Esophagus squamous epithelium (tissue), 4 donors: ENCODE measurements at regions not wholly inside any gene's neighbourhood (a gene's known extent, or its start where the extent isn't known, plus 50 kb on each side); places are given as distances from the start of the nearest gene placed in this dataset.

Experiments
- POLR2A ChIP-seq, 4 donors: fragments of 450-650 bp; IDR thresholded peaks; one replicate each; pipeline ENCODE4 v1.6.1; 2017; ENCODE audit warnings: antibody characterized with exemption in 4 of 4, mild to moderate bottlenecking in 4 of 4, moderate library complexity in 3 of 4
- TF ChIP-seq, protein P1 (sequence below), 6 experiments: fragments of 450-650 bp in 4 of 6; fragments of 200-600 bp in 2 of 6; sonication (generic) in 2 of 6; IDR thresholded peaks; one replicate each; pipeline ENCODE4 v1.5.1; 2016 to 2019; ENCODE audit warnings: antibody characterized with exemption in 6 of 6, mild to moderate bottlenecking in 4 of 6, moderate library complexity in 4 of 6

DNA sequence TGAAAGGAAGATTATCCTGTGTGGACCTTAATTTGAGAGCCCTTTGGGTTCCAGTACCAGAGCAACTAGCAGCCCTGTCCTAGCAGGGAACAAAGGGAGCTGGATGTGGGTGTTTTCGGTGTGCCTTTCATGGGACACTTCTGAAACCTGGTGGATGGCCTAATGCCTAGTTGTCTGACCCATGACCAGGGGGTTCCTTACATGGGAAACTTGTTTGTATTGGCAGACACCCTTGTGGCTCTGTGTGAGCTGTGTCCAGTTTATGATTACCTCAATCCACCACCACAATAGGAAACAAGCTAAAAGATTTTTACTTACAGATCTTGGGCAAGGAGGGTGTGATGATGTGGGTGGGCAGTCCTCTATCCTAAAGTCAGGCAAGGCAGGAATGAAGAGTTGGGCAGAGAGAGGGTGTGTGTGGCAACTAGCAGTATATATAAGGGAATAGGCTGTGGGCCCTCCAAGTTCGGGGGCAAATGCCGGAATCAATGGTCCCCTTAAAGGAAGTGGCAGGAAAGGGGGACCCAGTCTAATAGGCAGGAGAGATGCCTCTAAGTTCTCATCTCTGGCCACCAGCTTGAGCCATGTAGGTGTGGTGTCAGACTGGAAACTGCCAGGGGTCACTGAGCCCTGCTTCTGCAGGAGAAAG lies 264.6 kb downstream of the QKI start:
- TF ChIP-seq, protein P1, sequence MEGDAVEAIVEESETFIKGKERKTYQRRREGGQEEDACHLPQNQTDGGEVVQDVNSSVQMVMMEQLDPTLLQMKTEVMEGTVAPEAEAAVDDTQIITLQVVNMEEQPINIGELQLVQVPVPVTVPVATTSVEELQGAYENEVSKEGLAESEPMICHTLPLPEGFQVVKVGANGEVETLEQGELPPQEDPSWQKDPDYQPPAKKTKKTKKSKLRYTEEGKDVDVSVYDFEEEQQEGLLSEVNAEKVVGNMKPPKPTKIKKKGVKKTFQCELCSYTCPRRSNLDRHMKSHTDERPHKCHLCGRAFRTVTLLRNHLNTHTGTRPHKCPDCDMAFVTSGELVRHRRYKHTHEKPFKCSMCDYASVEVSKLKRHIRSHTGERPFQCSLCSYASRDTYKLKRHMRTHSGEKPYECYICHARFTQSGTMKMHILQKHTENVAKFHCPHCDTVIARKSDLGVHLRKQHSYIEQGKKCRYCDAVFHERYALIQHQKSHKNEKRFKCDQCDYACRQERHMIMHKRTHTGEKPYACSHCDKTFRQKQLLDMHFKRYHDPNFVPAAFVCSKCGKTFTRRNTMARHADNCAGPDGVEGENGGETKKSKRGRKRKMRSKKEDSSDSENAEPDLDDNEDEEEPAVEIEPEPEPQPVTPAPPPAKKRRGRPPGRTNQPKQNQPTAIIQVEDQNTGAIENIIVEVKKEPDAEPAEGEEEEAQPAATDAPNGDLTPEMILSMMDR (IDR thresholded peaks at IDR 0.05) = no peak
- TF ChIP-seq POLR2A (IDR thresholded peaks at IDR 0.05) = no peak
